Activated T-cell treated with anti-CD3 and anti-CD28 coated beads, Interleukin-2, amount 50 U/mL, for 4 hours (primary cell): ENCODE measurements at regions not wholly inside any gene's neighbourhood (a gene's known extent, or its start where the extent isn't known, plus 50 kb on each side); places are given as distances from the start of the nearest gene placed in this dataset.
A peak's percentile ranks its signal among the peaks of the same experiment; 100 is the strongest.
"Not testable (repeated sequence)": the region's sequence is repeated elsewhere in the genome, so short reads cannot be mapped to it uniquely, and the experiment has no call there.

Experiments used
- ATAC-seq, 2 donors: fragments of 200-7000 bp; cut with Tn5 transposase; one replicate each; pipeline ENCODE4 v1.10.0; 2021
- DNase-seq: peaks from one replicate; pipeline ENCODE4 v3.0.0-alpha.2; 2020
- H3K27me3 Mint-ChIP-seq: one replicate; pipeline ENCODE4 v1.8.0; 2021; ENCODE audit warnings: low read depth, mixed read lengths
- H3K36me3 Mint-ChIP-seq: one replicate; pipeline ENCODE4 v1.8.0; 2022; ENCODE audit warnings: mixed read lengths; ENCODE audit not compliant: insufficient read depth
- H3K4me1 Mint-ChIP-seq: one replicate; pipeline ENCODE4 v1.8.0; 2021; ENCODE audit warnings: low read depth, mixed read lengths
- H3K4me3 Mint-ChIP-seq: one replicate; pipeline ENCODE4 v1.8.0; 2021; ENCODE audit warnings: mild to moderate bottlenecking, moderate library complexity, mixed read lengths
- H3K9me3 Mint-ChIP-seq: one replicate; pipeline ENCODE4 v1.8.0; 2021; ENCODE audit warnings: mixed read lengths

DNA sequence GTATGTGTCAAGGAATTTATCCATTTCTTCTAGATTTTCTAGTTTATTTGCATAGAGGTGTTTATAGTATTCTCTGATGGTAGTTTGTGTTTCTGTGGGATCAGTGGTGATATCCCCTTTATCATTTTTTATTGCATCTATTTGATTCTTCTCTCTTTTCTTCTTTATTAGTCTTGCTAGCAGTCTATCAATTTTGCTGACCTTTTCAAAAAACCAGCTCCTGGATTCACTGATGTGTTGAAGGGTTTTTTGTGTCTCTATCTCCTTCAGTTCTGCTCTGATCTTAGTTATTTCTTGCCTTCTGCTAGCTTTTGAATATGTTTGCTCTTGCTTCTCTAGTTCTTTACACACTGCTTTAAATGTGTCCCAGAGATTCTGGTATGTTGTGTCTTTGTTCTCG, 307.3 kb downstream of the RPS6KC1 start:
- not testable (repeated sequence) for H3K4me3 Mint-ChIP-seq, ATAC-seq, DNase-seq, H3K27me3 Mint-ChIP-seq, H3K36me3 Mint-ChIP-seq, H3K4me1 Mint-ChIP-seq, H3K9me3 Mint-ChIP-seq

DNA sequence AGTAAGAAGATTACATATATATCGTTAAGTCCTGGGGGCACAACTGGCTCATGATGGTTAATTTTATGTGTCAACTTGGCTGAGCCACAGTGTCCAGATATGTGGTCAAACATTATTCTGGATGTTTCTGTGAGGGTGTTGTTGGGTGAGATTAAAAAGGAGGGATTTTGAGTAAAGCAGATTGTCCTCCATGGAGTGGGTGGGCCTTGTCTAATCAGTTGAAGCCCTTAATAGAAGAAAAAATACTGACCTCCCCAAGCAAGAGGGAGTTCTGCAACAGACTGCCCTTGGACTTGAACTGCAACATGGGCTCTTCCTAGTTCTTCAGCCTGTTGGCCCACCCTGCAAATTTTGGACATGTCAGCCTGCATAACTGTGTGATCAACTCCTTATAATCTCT, 311.6 kb downstream of the RPS6KC1 start:
- Mint-ChIP-seq H3K9me3 (no peaks in the 10 kb centered on the region), H3K4me1 (no peaks in the 10 kb centered on the region), H3K4me3 (no peak overlapping the region), H3K36me3 (no peaks in the 10 kb centered on the region), H3K27me3 (peaks cover 8% of the 10 kb centered on the region)
- ATAC-seq, result no peak
- no peak for DNase-seq

DNA sequence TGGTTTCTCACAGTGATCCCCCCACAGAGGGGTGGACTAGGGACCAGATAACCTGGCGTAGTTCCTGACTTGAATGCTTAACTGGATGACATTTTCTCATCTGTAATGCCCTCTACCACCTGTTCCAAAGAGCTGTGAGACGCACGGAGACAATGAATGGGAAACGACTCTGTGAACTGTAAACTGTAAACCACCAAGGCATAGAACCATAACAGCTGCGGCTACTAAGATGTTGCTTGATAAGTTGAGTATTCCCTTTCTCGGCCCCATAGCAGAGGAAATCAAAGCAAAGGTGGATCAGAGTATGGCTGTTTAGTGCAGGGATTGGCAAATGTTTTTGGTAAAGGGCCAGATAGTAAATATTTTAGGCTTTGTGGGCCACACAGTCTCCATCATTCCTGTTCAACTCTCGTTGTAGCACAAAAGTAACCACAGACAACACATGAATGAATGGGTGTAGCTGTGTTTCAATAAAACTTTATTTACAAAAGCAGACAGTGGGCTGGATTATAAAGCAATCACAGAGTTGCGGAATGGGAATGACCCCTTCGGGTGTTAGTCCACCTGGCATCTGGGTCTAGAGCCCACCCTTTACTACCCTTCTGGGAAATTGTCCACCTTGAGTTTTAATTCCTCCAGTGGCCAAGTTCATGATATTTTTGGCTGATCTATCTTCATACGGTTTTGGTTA, 315.2 kb downstream of the RPS6KC1 start:
- Mint-ChIP-seq H3K36me3 (no peaks in the 10 kb centered on the region), H3K4me3 (no peak overlapping the region), H3K27me3 (peaks cover 8% of the 10 kb centered on the region), H3K4me1 (no peaks in the 10 kb centered on the region), H3K9me3 (no peaks in the 10 kb centered on the region)
- no peak for ATAC-seq
- DNase-seq, result no peak

DNA sequence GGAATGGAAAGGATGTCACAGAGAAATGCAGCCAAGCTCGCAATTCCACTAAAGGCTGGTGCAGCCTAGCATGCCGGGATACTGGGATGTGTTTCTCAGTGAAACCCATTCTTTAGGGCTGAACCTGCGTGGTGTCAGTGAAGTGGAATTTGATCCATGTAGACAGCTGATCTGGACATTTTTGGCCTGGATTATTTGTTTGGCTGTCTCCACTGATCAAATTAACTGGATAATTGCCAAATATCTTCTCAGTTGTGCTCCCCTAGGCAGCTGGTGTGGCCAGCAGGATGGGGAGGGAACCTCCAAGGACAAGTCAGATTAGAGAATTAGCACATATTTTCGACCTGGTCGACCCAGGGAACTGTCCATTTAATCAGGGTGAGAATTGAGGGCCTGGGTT, 318.4 kb downstream of the RPS6KC1 start:
- ATAC-seq, result no peak
- Mint-ChIP-seq H3K9me3 (no peaks in the 10 kb centered on the region), H3K4me3 (no peak overlapping the region), H3K27me3 (no peaks in the 10 kb centered on the region), H3K36me3 (no peaks in the 10 kb centered on the region), H3K4me1 (no peaks in the 10 kb centered on the region)
- DNase-seq, result no peak

DNA sequence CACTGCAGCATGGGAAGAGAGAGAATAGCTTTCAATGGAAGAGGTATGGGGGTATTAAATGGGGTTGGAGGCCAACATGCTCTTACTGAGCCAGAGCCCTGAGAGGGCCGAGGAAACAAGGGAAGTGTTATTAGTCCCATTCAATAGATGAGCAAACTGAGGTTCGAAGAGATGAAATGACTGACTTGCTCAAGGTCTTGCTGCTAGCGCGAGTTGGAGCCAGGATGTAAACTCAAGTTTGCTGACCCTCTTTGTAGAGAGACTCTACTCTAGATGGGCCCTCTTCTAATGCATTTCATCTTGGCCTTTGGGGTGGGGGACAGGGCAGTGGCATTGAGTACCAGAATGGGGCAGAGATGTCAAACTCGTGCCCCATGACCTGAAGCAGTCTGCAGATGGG, 319.5 kb downstream of the RPS6KC1 start:
- DNase-seq, result no peak
- no peaks in the 10 kb centered on the region for H3K27me3 Mint-ChIP-seq
- no peak for ATAC-seq
- H3K4me3 Mint-ChIP-seq, result no peak overlapping the region
- no peaks in the 10 kb centered on the region for H3K36me3 Mint-ChIP-seq
- no peaks in the 10 kb centered on the region for H3K4me1 Mint-ChIP-seq
- no peaks in the 10 kb centered on the region for H3K9me3 Mint-ChIP-seq

DNA sequence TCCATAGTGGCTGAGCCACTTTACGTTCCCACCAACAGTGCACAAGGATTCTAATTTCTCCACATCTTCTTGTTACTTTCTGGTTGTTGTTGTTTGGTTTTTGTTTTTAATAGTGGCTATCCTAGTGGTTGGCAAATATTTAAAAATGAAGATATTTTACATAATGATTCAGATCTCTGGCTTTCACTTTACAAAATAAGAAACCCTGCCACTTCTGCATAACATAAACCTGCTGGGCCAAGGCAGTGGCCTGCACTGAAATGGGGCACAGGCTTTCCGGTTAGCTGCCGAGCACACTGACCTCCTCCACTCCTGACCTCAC, 320.4 kb downstream of the RPS6KC1 start:
- Mint-ChIP-seq H3K27me3 (peaks cover under 1% of the 10 kb centered on the region), H3K9me3 (no peaks in the 10 kb centered on the region), H3K4me1 (no peaks in the 10 kb centered on the region), H3K4me3 (no peak overlapping the region), H3K36me3 (no peaks in the 10 kb centered on the region)
- DNase-seq, result no peak
- no peak for ATAC-seq

DNA sequence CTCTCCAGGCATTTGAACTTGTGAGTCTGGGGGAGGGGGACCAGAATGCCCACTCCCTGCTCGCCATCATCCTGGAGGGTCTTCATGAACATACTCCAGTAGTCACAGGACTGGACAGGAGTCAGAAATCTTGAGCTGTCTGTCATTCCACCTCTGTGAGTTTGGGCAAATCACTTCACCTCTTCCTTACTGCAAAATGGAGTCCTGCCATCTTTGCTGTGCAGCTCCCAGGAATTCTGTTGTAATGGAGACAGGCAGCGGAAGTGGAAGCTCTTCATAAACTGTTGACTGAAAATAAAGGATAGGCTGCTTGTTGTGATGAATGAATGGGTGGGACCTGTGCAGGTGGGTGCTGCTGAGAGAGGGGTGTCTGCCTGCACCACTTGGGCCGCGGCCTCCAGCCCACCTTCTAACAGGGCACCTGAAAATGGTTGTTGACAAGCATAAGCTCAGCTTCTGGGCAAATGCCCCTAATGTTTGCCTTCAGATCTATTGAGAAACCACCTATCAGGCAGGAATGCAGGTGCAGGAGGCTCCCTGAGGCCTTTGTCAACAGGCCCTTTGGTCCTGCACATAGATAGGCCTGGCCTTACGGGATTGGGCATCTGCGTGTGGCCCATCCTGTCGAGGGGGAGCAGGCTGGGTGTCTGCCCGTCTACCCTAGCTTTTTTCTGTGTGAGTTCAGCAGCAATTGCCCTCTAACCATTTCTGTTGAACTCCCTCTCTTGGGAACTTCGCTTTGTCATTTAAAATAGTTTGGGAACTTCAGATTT, 321.0 kb downstream of the RPS6KC1 start:
- H3K36me3 Mint-ChIP-seq, result no peaks in the 10 kb centered on the region
- ATAC-seq, result no peak
- DNase-seq, result no peak
- peaks cover 2% of the 10 kb centered on the region for H3K27me3 Mint-ChIP-seq
- no peak overlapping the region for H3K4me3 Mint-ChIP-seq
- no peaks in the 10 kb centered on the region for H3K4me1 Mint-ChIP-seq
- no peaks in the 10 kb centered on the region for H3K9me3 Mint-ChIP-seq

DNA sequence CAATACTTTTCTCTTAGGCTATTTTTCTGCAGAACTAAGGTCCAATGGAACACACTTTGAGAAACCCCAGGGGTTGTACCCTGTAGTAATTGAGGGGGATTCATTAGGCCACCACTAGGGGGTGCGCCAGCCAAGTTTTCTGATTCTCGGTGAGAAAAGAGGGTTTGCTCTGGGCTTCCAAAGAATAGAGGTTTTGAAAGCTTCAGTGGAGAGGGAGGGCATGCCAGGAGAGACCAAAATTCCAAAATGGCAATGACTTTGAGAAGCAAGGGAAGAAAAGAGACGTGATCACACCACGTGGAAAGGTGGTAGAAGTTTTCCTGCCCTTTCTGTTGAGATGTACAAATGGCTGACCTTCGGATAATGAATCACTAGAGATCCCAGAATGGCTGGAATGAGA, 323.3 kb downstream of the RPS6KC1 start:
- H3K27me3 Mint-ChIP-seq, result peaks cover 6% of the 10 kb centered on the region

DNA sequence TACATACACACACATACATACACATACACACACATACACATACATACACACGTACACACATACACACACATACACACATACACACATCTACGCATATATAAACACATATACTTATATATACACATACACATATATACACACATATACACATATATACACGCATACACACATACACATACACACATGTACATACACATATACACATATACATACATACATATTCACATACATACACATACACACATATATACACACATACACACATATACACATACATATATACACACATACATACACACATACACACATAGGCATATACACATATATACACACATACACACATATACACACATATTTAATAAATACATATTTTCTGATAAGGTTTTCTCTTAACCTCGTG, 324.0 kb downstream of the RPS6KC1 start:
- H3K4me1 Mint-ChIP-seq, result no peaks in the 10 kb centered on the region
- H3K4me3 Mint-ChIP-seq, result no peak overlapping the region
- H3K9me3 Mint-ChIP-seq, result no peaks in the 10 kb centered on the region
- no peak for DNase-seq
- no peaks in the 10 kb centered on the region for H3K36me3 Mint-ChIP-seq
- ATAC-seq, result no peak
- peaks cover 6% of the 10 kb centered on the region for H3K27me3 Mint-ChIP-seq

More for the DNA sequence above, 323.3 kb downstream of the RPS6KC1 start:
- Mint-ChIP-seq H3K36me3 (no peaks in the 10 kb centered on the region), H3K4me3 (no peak overlapping the region), H3K4me1 (no peaks in the 10 kb centered on the region), H3K9me3 (no peaks in the 10 kb centered on the region)
- peak in 1 of 2 donors; percentile 28 for ATAC-seq
- peak; percentile 40 for DNase-seq

DNA sequence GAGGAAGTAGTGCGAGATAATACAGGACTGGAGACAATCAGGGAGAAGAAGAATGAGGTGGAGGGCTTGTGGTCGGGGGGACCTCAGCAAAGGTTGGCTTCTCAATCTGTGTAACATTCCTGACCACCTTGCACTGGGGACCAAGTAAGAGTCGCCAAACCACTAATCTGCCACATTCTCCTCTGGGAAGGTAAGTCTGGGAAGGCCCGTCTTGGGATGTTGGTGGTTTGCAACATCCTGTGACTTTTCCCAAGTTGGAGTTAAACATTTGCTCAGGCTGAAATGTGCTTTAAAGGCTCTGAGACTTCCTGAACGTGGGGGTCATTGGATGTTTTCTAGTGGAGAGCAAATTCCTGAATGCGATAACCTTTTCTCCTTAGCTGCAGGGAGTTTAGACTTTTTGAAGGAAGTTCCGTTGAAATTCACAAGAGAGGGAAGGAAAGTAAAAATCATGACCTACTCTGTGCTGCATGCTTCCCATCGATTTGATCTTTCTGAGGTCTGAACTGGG, 325.9 kb downstream of the RPS6KC1 start:
- ATAC-seq, result no peak
- H3K36me3 Mint-ChIP-seq, result no peaks in the 10 kb centered on the region
- peaks cover 6% of the 10 kb centered on the region for H3K27me3 Mint-ChIP-seq
- H3K9me3 Mint-ChIP-seq, result no peaks in the 10 kb centered on the region
- DNase-seq, result no peak
- no peak overlapping the region for H3K4me3 Mint-ChIP-seq
- H3K4me1 Mint-ChIP-seq, result no peaks in the 10 kb centered on the region

DNA sequence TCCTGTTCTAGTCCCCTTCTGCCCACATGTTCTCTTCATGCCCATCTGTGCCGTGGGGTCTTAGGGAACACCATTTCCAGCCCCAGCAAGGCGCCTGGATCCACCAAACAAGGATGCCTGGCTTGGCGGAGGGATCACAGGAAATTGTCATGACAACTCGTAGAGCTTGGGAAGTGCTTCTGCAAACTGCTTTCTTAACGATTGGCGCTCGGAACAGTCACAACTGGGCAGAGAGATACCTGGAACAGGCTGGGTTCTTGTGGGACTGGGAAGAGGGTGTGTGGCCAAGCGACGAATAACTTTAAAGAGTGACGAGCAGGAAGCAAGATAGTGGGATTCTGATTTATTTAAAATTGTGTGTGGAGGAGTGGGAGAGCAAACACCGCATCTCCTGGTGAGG, 329.8 kb downstream of the RPS6KC1 start:
- H3K36me3 Mint-ChIP-seq, result no peaks in the 10 kb centered on the region
- H3K4me3 Mint-ChIP-seq, result no peak overlapping the region
- peaks cover 6% of the 10 kb centered on the region for H3K27me3 Mint-ChIP-seq
- no peak for DNase-seq
- H3K4me1 Mint-ChIP-seq, result no peaks in the 10 kb centered on the region
- no peak for ATAC-seq
- no peaks in the 10 kb centered on the region for H3K9me3 Mint-ChIP-seq

DNA sequence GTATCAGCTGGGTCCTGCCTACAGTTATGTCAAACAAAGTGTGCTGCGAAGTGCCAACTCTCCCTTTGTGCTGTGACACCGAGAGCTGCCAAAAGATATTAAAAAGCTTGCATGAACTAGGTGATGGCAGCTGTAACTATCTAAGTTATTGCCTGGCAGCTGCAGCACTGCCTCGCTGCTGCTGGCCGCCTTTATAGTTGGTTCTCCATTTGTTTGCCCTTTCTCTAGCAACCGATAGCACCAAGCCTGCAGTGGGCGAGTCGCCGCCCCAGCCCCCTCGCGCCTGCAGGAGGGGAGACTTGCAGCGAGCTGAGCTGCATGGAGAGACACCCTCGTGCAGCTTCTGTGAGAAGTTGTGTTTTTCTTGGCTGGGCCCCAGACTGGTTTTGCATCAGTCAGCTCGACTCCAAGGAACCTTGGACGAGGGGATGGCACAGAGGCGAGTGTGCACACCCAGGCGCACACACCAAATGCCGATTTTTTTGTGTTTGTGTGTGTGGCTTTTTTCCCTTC, 330.6 kb downstream of the RPS6KC1 start:
- Mint-ChIP-seq H3K9me3 (no peaks in the 10 kb centered on the region), H3K27me3 (peaks cover 4% of the 10 kb centered on the region), H3K4me3 (no peak overlapping the region), H3K36me3 (no peaks in the 10 kb centered on the region), H3K4me1 (no peaks in the 10 kb centered on the region)
- ATAC-seq (no peak), DNase-seq (no peak)

DNA sequence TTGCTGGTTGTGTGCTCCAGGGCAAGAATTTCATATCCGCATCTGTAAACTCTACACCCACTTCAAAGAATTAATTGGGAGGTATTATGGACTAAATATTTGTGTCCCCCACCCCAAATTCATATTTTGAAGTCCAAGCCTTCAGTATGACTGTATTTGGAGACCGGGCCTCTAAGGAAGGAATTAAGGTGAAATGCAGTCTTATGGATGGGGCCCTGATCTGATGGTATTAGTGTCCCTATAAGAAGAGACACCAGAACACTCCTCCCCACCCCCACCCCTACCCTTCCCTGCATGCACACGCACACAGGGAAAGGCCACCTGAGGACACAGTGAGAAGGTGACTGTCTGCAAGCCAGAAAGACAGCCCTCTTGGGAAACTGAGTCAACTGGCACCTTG, 332.4 kb downstream of the RPS6KC1 start:
- ATAC-seq (no peak), DNase-seq (no peak)
- Mint-ChIP-seq H3K4me1 (no peaks in the 10 kb centered on the region), H3K27me3 (no peaks in the 10 kb centered on the region), H3K9me3 (no peaks in the 10 kb centered on the region), H3K36me3 (no peaks in the 10 kb centered on the region), H3K4me3 (no peak overlapping the region)

DNA sequence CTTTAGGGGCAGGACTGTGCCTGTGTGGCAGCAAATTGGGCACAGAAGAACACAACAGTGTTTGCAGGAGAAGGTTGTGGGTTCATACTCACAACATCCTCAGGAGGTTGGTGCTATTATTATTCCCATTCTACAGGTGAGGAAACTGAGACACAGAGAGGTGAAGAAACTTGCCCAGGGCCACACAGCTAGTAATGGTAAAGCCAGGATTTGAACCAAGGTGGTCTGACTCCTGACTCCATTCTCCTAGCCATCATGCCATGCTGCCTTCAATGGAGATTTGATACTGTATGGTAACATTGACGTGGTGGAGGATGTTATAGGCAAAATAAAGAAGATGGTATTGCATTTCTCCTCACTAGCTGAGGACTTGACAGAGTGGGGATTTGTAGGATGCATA, 334.2 kb downstream of the RPS6KC1 start:
- Mint-ChIP-seq H3K4me3 (no peak overlapping the region), H3K27me3 (no peaks in the 10 kb centered on the region), H3K9me3 (no peaks in the 10 kb centered on the region), H3K4me1 (no peaks in the 10 kb centered on the region), H3K36me3 (no peaks in the 10 kb centered on the region)
- DNase-seq (no peak), ATAC-seq (no peak)

DNA sequence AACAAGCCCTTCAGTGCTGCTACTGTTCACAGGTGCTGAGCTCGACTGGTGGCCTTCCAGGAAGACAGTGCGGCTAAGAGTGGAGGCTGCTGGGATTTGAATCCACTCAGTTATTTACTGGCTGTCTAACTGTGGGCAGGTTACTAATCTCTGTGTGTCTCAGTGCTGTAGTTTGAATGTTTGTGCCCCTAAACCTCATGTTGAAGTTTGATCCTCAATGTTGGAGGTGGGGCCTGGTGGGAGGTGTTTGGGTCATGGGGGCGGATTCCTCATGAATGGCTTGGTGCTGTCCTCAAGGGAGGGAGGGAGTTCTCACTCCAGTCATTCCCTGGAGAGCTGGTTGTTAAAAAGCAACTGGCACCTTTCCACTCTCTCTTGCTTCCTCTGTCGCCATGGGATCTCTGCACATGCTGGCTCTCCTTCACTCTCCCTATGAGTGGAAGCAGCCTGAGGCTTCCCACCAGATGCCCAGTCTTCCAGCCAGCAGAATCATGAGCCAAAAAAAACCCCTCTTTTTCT, 334.8 kb downstream of the RPS6KC1 start:
- no peaks in the 10 kb centered on the region for H3K36me3 Mint-ChIP-seq
- DNase-seq (no peak), ATAC-seq (no peak)
- no peaks in the 10 kb centered on the region for H3K27me3 Mint-ChIP-seq
- no peak overlapping the region for H3K4me3 Mint-ChIP-seq
- no peaks in the 10 kb centered on the region for H3K9me3 Mint-ChIP-seq
- no peaks in the 10 kb centered on the region for H3K4me1 Mint-ChIP-seq
